GM12878 (cell line): ENCODE measurements at regions not wholly inside any gene's neighbourhood (a gene's known extent, or its start where the extent isn't known, plus 50 kb on each side); places are given as distances from the start of the nearest gene placed in this dataset.

Experiments used
- ATAC-seq: fragments of 200-7000 bp; cut with Tn5 transposase; 3 replicates; pipeline ENCODE4 v1.9.1; 2020; ENCODE audit warnings: mild to moderate bottlenecking, moderate library complexity
- BruUV-seq: library from RNA; stranded (reverse); fragments of 400-500 nt; replicated peaks from 2 replicates; lab custom pipeline; 2021; lab: Mats Ljungman, UMichigan
- CTCF ChIA-PET: fragments of 300-600 bp; sonication (Branson Sonifier 250); formaldehyde crosslinking; extraction: SDS; loops from one replicate; lab custom pipeline; 2021; ENCODE audit warnings: inconsistent platforms; lab: Yijun Ruan, JAX
- POLR2A ChIA-PET: fragments of 350-600 bp; formaldehyde crosslinking; extraction: SDS; loops from one replicate; lab custom pipeline; 2021; ENCODE audit warnings: inconsistent platforms; lab: Charles Lee
- RAD21 ChIA-PET: fragments of 300-600 bp; sonication (Branson Sonifier 250); formaldehyde crosslinking; loops from one replicate; lab custom pipeline; 2023; ENCODE audit warnings: antibody characterized with exemption; ENCODE audit not compliant: unreplicated experiment; lab: Charles Lee
- SMC1A ChIA-PET: fragments of 300-600 bp; sonication (Branson Sonifier 250); formaldehyde crosslinking; loops from one replicate; lab custom pipeline; 2023; ENCODE audit not compliant: unreplicated experiment, uncharacterized antibody; lab: Charles Lee
- DNase-seq: peaks from one replicate; pipeline ENCODE4 v3.0.0-alpha.2; 2011; ENCODE audit warnings: low read depth, low spot score
- FAIRE-seq: peaks from 3 replicates; lab custom pipeline; 2011; peaks lifted over from hg19 to GRCh38; lab: Jason Lieb, UNC
- H2AFZ ChIP-seq: 2 replicates; pipeline ENCODE4 v1.6.0; 2011; ENCODE audit warnings: low read depth, low read length, control low read depth; ENCODE audit not compliant: control insufficient read depth
- H3K27ac ChIP-seq: 2 replicates; pipeline ENCODE4 v1.5.1; 2011; ENCODE audit warnings: control low read depth; ENCODE audit not compliant: control insufficient read depth, insufficient read depth
- H3K27me3 ChIP-seq, 2 experiments: replicated peaks in 1 of 2; 2 replicates each; pipeline versions ENCODE4 v1.6.0 to v1.6.1; 2011; ENCODE audit warnings: low read length in 1 of 2; ENCODE audit not compliant: control insufficient read depth in 2 of 2, insufficient read depth in 2 of 2
- H3K36me3 ChIP-seq, 2 experiments: 2 replicates each; pipeline ENCODE4 v1.5.1; 2011; ENCODE audit warnings: low read length in 1 of 2; ENCODE audit not compliant: control insufficient read depth in 2 of 2, insufficient read depth in 2 of 2
- H3K4me1 ChIP-seq: 2 replicates; pipeline ENCODE4 v1.6.1; 2011; ENCODE audit warnings: mild to moderate bottlenecking, low read length, moderate library complexity, mixed read lengths; ENCODE audit not compliant: control insufficient read depth, insufficient read depth
- H3K4me2 ChIP-seq: 2 replicates; pipeline ENCODE4 v1.6.0; 2011; ENCODE audit warnings: control low read depth; ENCODE audit not compliant: control insufficient read depth, insufficient read depth
- H3K4me3 ChIP-seq: fragments of 200-600 bp; sonication (generic); 2 replicates; pipeline ENCODE4 v1.5.1; 2016
- H3K79me2 ChIP-seq: 2 replicates; pipeline ENCODE4 v1.6.0; 2011; ENCODE audit warnings: low read length; ENCODE audit not compliant: control insufficient read depth, insufficient read depth
- H3K9ac ChIP-seq: 2 replicates; pipeline ENCODE4 v1.8.0; 2011; ENCODE audit warnings: low read length, control low read depth, mixed read lengths; ENCODE audit not compliant: control insufficient read depth, insufficient read depth
- H3K9me3 ChIP-seq: replicated peaks from 3 replicates; pipeline ENCODE4 v1.5.1; 2011; ENCODE audit warnings: mild to moderate bottlenecking, low read length; ENCODE audit not compliant: control insufficient read depth, insufficient read depth
- H4K20me1 ChIP-seq: 2 replicates; pipeline ENCODE4 v1.6.0; 2011; ENCODE audit not compliant: control insufficient read depth, insufficient read depth
- ASH2L ChIP-seq: fragments of 300-600, 200-600 bp; sonication (generic); IDR thresholded peaks from 2 replicates; pipeline ENCODE4 v1.6.1; 2017; ENCODE audit warnings: low read depth, mild to moderate bottlenecking, borderline replicate concordance
- CBFB ChIP-seq: IDR thresholded peaks from 2 replicates; pipeline ENCODE4 v1.6.1; 2016; ENCODE audit warnings: antibody characterized with exemption, low read depth
- CBX3 ChIP-seq: fragments of 200-600 bp; sonication (generic); IDR thresholded peaks from 2 replicates; pipeline ENCODE4 v1.6.1; 2016; ENCODE audit warnings: low read depth, borderline replicate concordance
- E2F8 ChIP-seq: fragments of 450-650 bp; IDR thresholded peaks from 2 replicates; pipeline ENCODE4 v1.6.1; 2018; ENCODE audit warnings: mild to moderate bottlenecking, low read depth, moderate library complexity; ENCODE audit not compliant: partially characterized antibody
- HDAC2 ChIP-seq: fragments of 200-600 bp; sonication (generic); IDR thresholded peaks from 2 replicates; pipeline ENCODE4 v1.6.1; 2017
- POLR2A ChIP-seq: IDR thresholded peaks from 2 replicates; pipeline ENCODE4 v1.6.1; 2011; ENCODE audit warnings: low read depth, mild to moderate bottlenecking, low read length
- RUNX3 ChIP-seq: IDR thresholded peaks from 2 replicates; pipeline ENCODE4 v1.6.1; 2012; ENCODE audit warnings: low read length, inconsistent platforms
- SKIL ChIP-seq: fragments of 450-650 bp; IDR thresholded peaks from 2 replicates; pipeline ENCODE4 v1.6.1; 2017; ENCODE audit warnings: mild to moderate bottlenecking, low read depth, inconsistent platforms; ENCODE audit not compliant: poor library complexity, severe bottlenecking
- TCF3 ChIP-seq: IDR thresholded peaks from 2 replicates; pipeline ENCODE4 v1.6.1; 2012; ENCODE audit warnings: low read depth, mild to moderate bottlenecking, low read length, borderline replicate concordance; ENCODE audit not compliant: insufficient read depth
- USF2 ChIP-seq: IDR thresholded peaks from 2 replicates; pipeline ENCODE4 v1.6.1; 2011; ENCODE audit warnings: low read depth, low read length, improper control_type of control experiment, borderline replicate concordance
- ZBTB40 ChIP-seq: fragments of 450-650 bp; IDR thresholded peaks from 2 replicates; pipeline ENCODE4 v1.6.1; 2016; ENCODE audit warnings: mild to moderate bottlenecking, moderate library complexity, borderline replicate concordance
- ZNF217 ChIP-seq: fragments of 450-650 bp; IDR thresholded peaks from 2 replicates; pipeline ENCODE4 v1.6.1; 2017; ENCODE audit warnings: antibody characterized with exemption, mild to moderate bottlenecking
- WGBS: methylation state at CpG from one replicate; pipeline ENCODE4 v1.1.6; 2016; ENCODE audit warnings: low lambda C conversion rate; ENCODE audit not compliant: insufficient replicate concordance, insufficient coverage; ENCODE audit errors: missing lambda C conversion rate; 5-methylcytosine and 5-hydroxymethylcytosine counted together
- in situ Hi-C: fragments of 300-500 bp; cut with MboI; formaldehyde crosslinking; loops from 9 replicates; pipeline ENCODE4 v1.14.3; 2018; ENCODE audit warnings: mixed read lengths
- intact Hi-C: fragments of 100-400 bp; cut with micrococcal nuclease; formaldehyde crosslinking; loops from one replicate; pipeline ENCODE4 v1.14.2; 2022; ENCODE audit not compliant: unreplicated experiment

GRCh38 chr5:33281431-33281843 lies 159.3 kb upstream of the TARS1 start (continued):
- TF ChIP-seq ZBTB40 (no peak), E2F8 (no peak), CBFB (no peak)

GRCh38 chr5:33282157-33282556 lies 158.6 kb upstream of the TARS1 start:
- Histone ChIP-seq H3K27ac (no peak overlapping the region), H2AFZ (no peak overlapping the region), H3K9me3 (no peaks in the 10 kb centered on the region), H4K20me1 (no peaks in the 10 kb centered on the region), H3K9ac (no peak overlapping the region), H3K36me3 (no peaks in the 10 kb centered on the region), H3K27me3 (no peaks in the 10 kb centered on the region; a peak in 1 of 4 replicates), H3K4me2 (no peak overlapping the region), H3K4me3 (no peak overlapping the region), H3K79me2 (no peaks in the 10 kb centered on the region), H3K4me1 (no peaks in the 10 kb centered on the region)
- ChIA-PET SMC1A (no interaction called here), CTCF (interaction anchor here (1.7 kb wide), 1 partner anchor 18 kb away, joined by 4 read pairs; no protein-coding TSS in a partner anchor), POLR2A (no interaction called here), RAD21 (no interaction called here)
- FAIRE-seq, result no peak
- BruUV-seq, result no TSS peak
- 37% methylated on average over 4 of the region's 4 CpGs for WGBS
- no peak for ATAC-seq
- intact Hi-C loops, result no loop called here
- in situ Hi-C loops, result no loop called here
- DNase-seq, result no peak
- TF ChIP-seq ASH2L (no peak), HDAC2 (no peak), SKIL (no peak), USF2 (no peak), CBX3 (no peak), POLR2A (no peak), TCF3 (no peak), ZNF217 (no peak), RUNX3 (no peak)
